LNCaP clone FGC (cell line): ENCODE measurements at regions not wholly inside any gene's neighbourhood (a gene's known extent, or its start where the extent isn't known, plus 50 kb on each side); places are given as distances from the start of the nearest gene placed in this dataset.

Experiments used
- DNase-seq: peaks from one replicate; pipeline ENCODE4 v3.0.0-alpha.2; 2011; ENCODE audit warnings: low read depth
- H3K4me3 ChIP-seq: 2 replicates; pipeline ENCODE4 v1.5.1; 2011; ENCODE audit warnings: mild to moderate bottlenecking, low read depth, low read length, control low read depth
- CTCF ChIP-seq: IDR thresholded peaks from 2 replicates; pipeline ENCODE4 v1.5.1; 2012; ENCODE audit warnings: mild to moderate bottlenecking; ENCODE audit not compliant: control insufficient read depth, insufficient read depth; ENCODE audit errors: extremely low read depth

GRCh38 chr4:123014038-123014437 is 91.6 kb upstream of the NUDT6 start:
- H3K4me3 ChIP-seq, result no peak overlapping the region
- DNase-seq, result no peak

DNA sequence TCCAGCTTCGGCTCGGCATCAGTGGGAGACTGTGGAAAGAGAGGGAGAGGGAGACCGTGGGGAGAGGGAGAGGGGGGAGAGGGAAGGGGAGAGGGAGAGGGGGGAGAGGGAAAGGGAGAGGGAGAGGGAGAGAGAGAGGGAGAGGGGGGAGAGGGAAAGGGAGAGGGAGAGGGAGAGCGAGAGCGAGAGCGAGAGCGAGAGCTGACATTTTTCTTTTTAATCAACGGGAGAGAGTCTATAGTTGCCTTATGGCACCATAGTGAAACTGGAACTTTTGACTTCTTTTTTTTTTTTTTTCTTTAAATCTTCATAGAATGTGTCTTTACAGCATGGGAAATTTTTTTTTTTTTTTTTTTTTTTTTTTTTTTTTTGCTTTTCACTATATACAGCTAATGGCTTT is 94.7 kb upstream of the NUDT6 start:
- no peak for TF ChIP-seq CTCF
- no peak overlapping the region for H3K4me3 ChIP-seq
- no peak for DNase-seq

More at GRCh38 chr4:123014038-123014437, 91.6 kb upstream of the NUDT6 start:
- no peak for TF ChIP-seq CTCF

DNA sequence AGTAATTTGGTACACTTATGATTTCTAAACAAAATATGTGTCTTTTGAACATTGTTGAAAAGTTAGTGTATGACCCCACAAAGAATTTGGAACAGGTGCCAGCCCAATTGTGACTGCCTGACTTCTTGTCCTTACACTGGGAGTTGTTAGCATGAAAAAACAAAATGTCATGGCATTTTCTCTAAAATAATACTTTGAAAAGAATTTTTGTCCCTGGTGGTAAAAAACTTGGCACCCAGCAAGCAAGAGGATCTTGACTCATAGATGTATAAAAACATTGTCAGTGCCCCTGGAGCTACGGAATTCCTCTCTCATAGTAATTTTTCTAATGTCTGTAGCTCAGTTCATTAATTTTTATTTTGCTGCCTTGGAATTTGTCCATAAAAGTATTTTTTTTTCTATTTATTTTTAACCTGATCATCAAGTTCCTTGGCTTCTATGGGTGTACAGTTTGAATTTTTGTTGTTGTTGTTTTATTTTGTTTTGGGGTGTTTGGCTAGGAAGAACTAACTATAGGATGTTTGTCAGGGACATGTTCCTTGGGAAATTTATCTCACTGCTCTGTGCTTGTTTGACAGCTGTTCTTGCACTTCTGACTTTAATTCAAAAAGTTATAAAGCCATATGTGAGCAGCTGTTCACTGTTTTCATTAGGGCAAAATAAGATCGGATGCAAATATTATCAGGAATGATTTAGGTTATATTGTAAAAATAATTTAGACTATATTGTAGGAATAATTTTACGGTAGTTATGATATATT is 95.4 kb upstream of the NUDT6 start:
- H3K4me3 ChIP-seq, result no peak overlapping the region
- no peak for TF ChIP-seq CTCF
- no peak for DNase-seq

- no peak for TF ChIP-seq CTCF
- no peak overlapping the region for H3K4me3 ChIP-seq
- DNase-seq, result no peak
Observed at GRCh38 chr4:123018396-123018775, 96.0 kb upstream of the NUDT6 start.

DNA sequence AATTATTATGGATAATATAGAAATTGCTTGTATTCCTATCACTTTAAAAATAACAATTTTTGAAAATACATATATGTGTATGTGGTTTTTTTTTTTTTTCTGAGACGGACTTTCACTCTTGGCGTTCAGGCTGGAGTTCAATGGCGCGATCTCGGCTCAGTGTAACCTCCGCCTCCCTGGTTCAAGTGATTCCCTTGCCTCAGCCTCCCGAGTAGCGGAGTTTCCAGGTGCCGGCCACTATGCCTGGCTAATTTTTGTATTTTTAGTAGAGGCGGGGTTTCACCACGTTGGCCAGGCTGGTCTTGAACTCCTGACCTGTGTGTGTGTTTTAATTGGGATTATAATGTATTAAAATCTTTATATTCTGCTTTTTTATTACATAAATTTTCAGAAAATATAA is 97.9 kb upstream of the NUDT6 start:
- H3K4me3 ChIP-seq, result no peak overlapping the region
- no peak for TF ChIP-seq CTCF
- DNase-seq, result no peak

GRCh38 chr4:123023647-123024046 is 101.2 kb upstream of the NUDT6 start:
- TF ChIP-seq CTCF, result no peak
- H3K4me3 ChIP-seq, result no peak overlapping the region
- DNase-seq, result no peak

- no peak for DNase-seq
- H3K4me3 ChIP-seq, result no peak overlapping the region
- no peak for TF ChIP-seq CTCF
Observed at GRCh38 chr4:123024710-123025109, 102.3 kb upstream of the NUDT6 start.
